ENCODE measurements at regions not wholly inside any gene's neighbourhood (a gene's known extent, or its start where the extent isn't known, plus 50 kb on each side); places are given as distances from the start of the nearest gene placed in this dataset.

DNA sequence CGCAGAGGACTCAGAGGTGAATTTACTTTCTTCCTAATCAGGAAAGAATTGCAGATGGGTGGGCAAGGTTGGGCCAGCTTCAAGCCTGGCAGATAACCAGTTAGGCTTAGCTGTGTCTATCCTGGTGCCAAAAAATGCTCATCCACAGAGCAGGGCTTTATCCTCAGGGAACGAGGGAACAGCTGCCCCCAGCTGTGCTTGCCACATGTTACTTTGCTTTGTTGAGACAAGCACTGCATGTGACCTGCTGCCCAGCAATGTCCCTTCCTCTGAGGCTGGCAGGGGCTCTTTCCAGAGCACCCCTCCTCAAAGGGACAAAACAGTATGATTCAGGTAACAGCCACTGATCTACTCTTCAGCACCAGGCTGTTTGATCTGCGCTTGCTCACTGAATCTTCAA lies 505.1 kb upstream of the USP24 start:
- FAIRE-seq: no peak
- no peak for TF ChIP-seq PAX5 (IDR thresholded peaks at IDR 0.05; ENCODE audit: insufficient read depth, low read length, severe bottlenecking)
- no peak for TF ChIP-seq POLR2AphosphoS5 (IDR thresholded peaks at IDR 0.05; ENCODE audit: low read depth, low read length)
- TF ChIP-seq SPI1 (IDR thresholded peaks at IDR 0.05; ENCODE audit: low read depth, low read length): no peak
- TF ChIP-seq POU2F2 (IDR thresholded peaks at IDR 0.05; ENCODE audit: low read depth, low read length): no peak
- TF ChIP-seq POLR2A (IDR thresholded peaks at IDR 0.05; ENCODE audit: low read depth, low read length): no peak
- TF ChIP-seq TAF1 (IDR thresholded peaks at IDR 0.05; ENCODE audit: low read depth, low read length): no peak
- DNase-seq (ENCODE audit: insufficient read length, low spot score): no peak

DNA sequence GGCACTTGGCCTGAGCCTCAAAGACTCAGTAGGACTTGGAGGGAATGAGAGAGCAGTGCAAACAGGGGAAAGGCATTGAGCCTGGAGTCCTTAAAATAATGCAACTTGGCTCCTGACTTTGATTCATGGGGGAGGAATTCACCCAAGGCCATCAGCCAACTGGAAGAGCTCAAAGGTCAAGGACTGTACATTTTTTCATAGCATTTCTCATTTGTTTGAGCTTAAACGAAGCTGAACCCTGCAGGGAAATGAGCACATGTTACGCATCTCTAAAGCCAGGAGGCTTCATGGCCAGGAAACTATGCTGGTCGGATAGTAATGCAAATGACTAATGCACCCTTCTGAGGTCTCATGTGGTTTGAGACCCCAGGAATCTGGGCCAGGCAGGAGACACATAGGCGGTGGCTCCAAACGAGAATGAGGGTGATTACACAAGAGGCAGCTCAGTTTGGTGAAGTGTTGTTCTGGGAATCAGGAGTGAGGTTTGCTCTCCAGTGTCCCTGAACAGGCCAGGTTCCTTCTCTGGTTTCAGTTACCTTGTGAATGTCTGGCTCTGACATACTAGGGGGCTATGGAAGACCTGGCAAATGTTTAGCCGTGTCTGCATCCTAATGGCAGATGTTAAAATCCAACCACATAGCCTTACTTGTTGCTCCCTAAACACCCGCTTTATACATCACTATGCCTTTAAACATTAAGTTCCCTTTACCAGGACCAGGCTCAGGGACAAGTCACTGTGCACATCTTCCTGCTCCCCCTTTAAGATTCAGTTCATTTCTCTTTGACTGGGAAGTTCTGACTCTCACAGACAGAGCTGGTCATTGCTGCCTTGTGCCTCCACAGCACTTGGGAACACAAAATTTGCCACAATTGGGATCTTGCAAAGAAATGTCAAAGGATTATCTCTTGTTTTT lies 503.9 kb upstream of the USP24 start:
- TF ChIP-seq SPI1 (IDR thresholded peaks at IDR 0.05; ENCODE audit: low read depth, low read length) (no peak), TAF1 (IDR thresholded peaks at IDR 0.05; ENCODE audit: low read depth, low read length) (no peak), POU2F2 (IDR thresholded peaks at IDR 0.05; ENCODE audit: low read depth, low read length) (no peak), POLR2AphosphoS5 (IDR thresholded peaks at IDR 0.05; ENCODE audit: low read depth, low read length) (no peak), POLR2A (IDR thresholded peaks at IDR 0.05; ENCODE audit: low read depth, low read length) (no peak), PAX5 (IDR thresholded peaks at IDR 0.05; ENCODE audit: insufficient read depth, low read length, severe bottlenecking) (no peak)
- no peak for DNase-seq (ENCODE audit: insufficient read length, low spot score)
- no peak for FAIRE-seq

- DNase-seq (ENCODE audit: insufficient read length, low spot score) (no peak), FAIRE-seq (no peak)
- no peak for TF ChIP-seq POLR2A (IDR thresholded peaks at IDR 0.05; ENCODE audit: low read depth, low read length)
- no peak for TF ChIP-seq POU2F2 (IDR thresholded peaks at IDR 0.05; ENCODE audit: low read depth, low read length)
- TF ChIP-seq SPI1 (IDR thresholded peaks at IDR 0.05; ENCODE audit: low read depth, low read length): no peak
- TF ChIP-seq POLR2AphosphoS5 (IDR thresholded peaks at IDR 0.05; ENCODE audit: low read depth, low read length): no peak
- TF ChIP-seq PAX5 (IDR thresholded peaks at IDR 0.05; ENCODE audit: insufficient read depth, low read length, severe bottlenecking): no peak
- TF ChIP-seq TAF1 (IDR thresholded peaks at IDR 0.05; ENCODE audit: low read depth, low read length): no peak
These were observed 501.9 kb upstream of the USP24 start for GRCh38 chr1:55717111-55717510.

DNA sequence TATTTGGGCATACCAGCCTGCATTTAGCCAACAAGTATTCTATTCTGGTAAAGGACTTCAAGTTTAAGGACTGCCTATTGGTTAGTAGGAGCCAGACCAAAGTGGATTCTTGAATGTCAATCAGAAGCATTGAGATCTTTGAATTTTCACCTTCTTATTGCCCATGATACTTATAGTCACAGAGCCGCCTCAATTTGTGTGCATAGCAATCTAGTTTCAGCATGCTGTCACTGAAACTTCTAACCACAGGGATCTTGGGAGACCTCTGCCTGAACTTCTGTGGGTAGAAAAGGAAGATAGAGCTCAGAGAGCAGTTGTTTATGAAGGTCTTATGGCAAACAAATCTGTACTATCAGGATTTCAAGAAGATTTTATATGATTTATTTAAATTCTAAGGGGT lies 501.4 kb upstream of the USP24 start:
- no peak for FAIRE-seq
- TF ChIP-seq TAF1 (IDR thresholded peaks at IDR 0.05; ENCODE audit: low read depth, low read length): no peak
- TF ChIP-seq POU2F2 (IDR thresholded peaks at IDR 0.05; ENCODE audit: low read depth, low read length): no peak
- no peak for TF ChIP-seq SPI1 (IDR thresholded peaks at IDR 0.05; ENCODE audit: low read depth, low read length)
- no peak for TF ChIP-seq POLR2AphosphoS5 (IDR thresholded peaks at IDR 0.05; ENCODE audit: low read depth, low read length)
- no peak for TF ChIP-seq POLR2A (IDR thresholded peaks at IDR 0.05; ENCODE audit: low read depth, low read length)
- no peak for TF ChIP-seq PAX5 (IDR thresholded peaks at IDR 0.05; ENCODE audit: insufficient read depth, low read length, severe bottlenecking)
- DNase-seq (ENCODE audit: insufficient read length, low spot score): no peak

GRCh38 chr1:55716151-55716550 lies 501.0 kb upstream of the USP24 start:
- TF ChIP-seq SPI1 (IDR thresholded peaks at IDR 0.05; ENCODE audit: low read depth, low read length) (no peak), POU2F2 (IDR thresholded peaks at IDR 0.05; ENCODE audit: low read depth, low read length) (no peak)
- DNase-seq (ENCODE audit: insufficient read length, low spot score) (no peak), FAIRE-seq (no peak)

GRCh38 chr1:55714230-55714629 lies 499.1 kb upstream of the USP24 start:
- FAIRE-seq: no peak
- no peak for DNase-seq (ENCODE audit: insufficient read length, low spot score)
- TF ChIP-seq PAX5 (IDR thresholded peaks at IDR 0.05; ENCODE audit: insufficient read depth, low read length, severe bottlenecking) (no peak), TAF1 (IDR thresholded peaks at IDR 0.05; ENCODE audit: low read depth, low read length) (no peak), SPI1 (IDR thresholded peaks at IDR 0.05; ENCODE audit: low read depth, low read length) (no peak), POLR2AphosphoS5 (IDR thresholded peaks at IDR 0.05; ENCODE audit: low read depth, low read length) (no peak), POU2F2 (IDR thresholded peaks at IDR 0.05; ENCODE audit: low read depth, low read length) (no peak), POLR2A (IDR thresholded peaks at IDR 0.05; ENCODE audit: low read depth, low read length) (no peak)

DNA sequence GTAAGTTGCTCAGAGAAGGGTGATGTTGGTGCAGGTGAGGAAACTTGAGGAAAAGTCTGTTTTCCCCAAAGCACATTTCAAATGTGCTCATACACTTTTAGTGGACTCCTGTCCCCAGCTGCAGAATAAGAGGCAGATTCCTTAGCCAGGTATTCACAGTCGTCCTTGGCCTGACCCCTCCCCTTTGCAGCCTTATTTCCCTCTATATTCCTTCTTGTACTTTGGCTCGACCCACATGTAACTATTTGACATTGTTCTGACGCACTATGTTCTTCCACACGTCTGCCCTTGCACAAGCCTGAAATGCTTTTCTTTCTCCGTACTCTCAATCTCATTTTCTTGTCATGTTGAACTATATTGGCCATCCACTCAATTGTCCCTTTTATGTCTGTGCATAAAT lies 498.4 kb upstream of the USP24 start:
- DNase-seq (ENCODE audit: insufficient read length, low spot score): no peak
- no peak for FAIRE-seq
- no peak for TF ChIP-seq POLR2A (IDR thresholded peaks at IDR 0.05; ENCODE audit: low read depth, low read length)
- TF ChIP-seq SPI1 (IDR thresholded peaks at IDR 0.05; ENCODE audit: low read depth, low read length): no peak
- TF ChIP-seq POU2F2 (IDR thresholded peaks at IDR 0.05; ENCODE audit: low read depth, low read length): no peak
- no peak for TF ChIP-seq POLR2AphosphoS5 (IDR thresholded peaks at IDR 0.05; ENCODE audit: low read depth, low read length)
- TF ChIP-seq PAX5 (IDR thresholded peaks at IDR 0.05; ENCODE audit: insufficient read depth, low read length, severe bottlenecking): no peak
- no peak for TF ChIP-seq TAF1 (IDR thresholded peaks at IDR 0.05; ENCODE audit: low read depth, low read length)

GRCh38 chr1:55712148-55712547 lies 497.0 kb upstream of the USP24 start:
- TF ChIP-seq POU2F2 (IDR thresholded peaks at IDR 0.05; ENCODE audit: low read depth, low read length) (no peak), PAX5 (IDR thresholded peaks at IDR 0.05; ENCODE audit: insufficient read depth, low read length, severe bottlenecking) (no peak)
- DNase-seq (ENCODE audit: insufficient read length, low spot score) (no peak), FAIRE-seq (no peak)

DNA sequence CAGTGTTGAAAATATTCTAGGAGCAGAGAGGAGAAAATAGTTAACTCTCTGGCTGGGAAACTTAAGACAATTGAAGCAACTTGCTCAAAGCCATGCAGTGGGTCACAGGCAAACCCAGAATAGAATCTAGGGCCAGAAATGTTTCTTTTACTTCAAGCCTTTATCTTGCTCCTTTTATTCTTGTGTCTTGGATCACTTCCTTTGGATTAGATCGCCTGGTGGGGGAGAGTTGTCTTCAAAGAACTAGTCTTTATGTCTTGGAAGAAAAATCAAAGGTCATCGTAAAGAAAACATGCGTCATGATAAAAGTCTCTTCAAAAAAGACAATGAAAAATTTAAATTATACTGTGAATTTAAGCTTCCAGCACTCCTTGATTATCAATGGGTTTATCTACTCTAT lies 493.6 kb upstream of the USP24 start:
- TF ChIP-seq PAX5 (IDR thresholded peaks at IDR 0.05; ENCODE audit: insufficient read depth, low read length, severe bottlenecking) (no peak), SPI1 (IDR thresholded peaks at IDR 0.05; ENCODE audit: low read depth, low read length) (no peak)
- DNase-seq (ENCODE audit: insufficient read length, low spot score) (no peak), FAIRE-seq (no peak)

GRCh38 chr1:55707846-55708245 lies 492.7 kb upstream of the USP24 start:
- DNase-seq (ENCODE audit: insufficient read length, low spot score): no peak
- TF ChIP-seq SPI1 (IDR thresholded peaks at IDR 0.05; ENCODE audit: low read depth, low read length) (no peak), POLR2AphosphoS5 (IDR thresholded peaks at IDR 0.05; ENCODE audit: low read depth, low read length) (no peak), POLR2A (IDR thresholded peaks at IDR 0.05; ENCODE audit: low read depth, low read length) (no peak), TAF1 (IDR thresholded peaks at IDR 0.05; ENCODE audit: low read depth, low read length) (no peak), POU2F2 (IDR thresholded peaks at IDR 0.05; ENCODE audit: low read depth, low read length) (no peak), PAX5 (IDR thresholded peaks at IDR 0.05; ENCODE audit: insufficient read depth, low read length, severe bottlenecking) (no peak)
- FAIRE-seq: no peak
